ENCODE measurements at regions not wholly inside any gene's neighbourhood (a gene's known extent, or its start where the extent isn't known, plus 50 kb on each side); places are given as distances from the start of the nearest gene placed in this dataset.

DNA sequence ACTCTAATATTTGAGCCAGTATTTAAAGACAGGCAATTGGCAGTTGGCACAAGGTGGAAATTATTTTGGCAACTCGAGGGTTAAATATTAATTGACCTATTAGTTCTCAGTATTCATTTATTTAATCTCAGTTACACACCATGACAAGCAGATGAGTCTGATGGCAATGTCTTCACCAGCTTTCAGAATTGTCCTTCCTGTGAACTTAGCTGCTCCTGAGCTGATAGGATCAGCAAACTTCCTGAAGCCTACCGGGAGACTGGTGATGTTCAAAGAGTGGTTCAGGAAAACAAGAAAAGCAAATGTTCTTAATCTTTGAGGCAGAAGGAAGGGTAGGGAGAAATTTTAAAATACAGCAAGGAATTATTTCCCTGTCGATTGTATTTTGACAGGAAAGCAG, 522.2 kb downstream of the SOX2 start:
- no peak for DNase-seq

DNA sequence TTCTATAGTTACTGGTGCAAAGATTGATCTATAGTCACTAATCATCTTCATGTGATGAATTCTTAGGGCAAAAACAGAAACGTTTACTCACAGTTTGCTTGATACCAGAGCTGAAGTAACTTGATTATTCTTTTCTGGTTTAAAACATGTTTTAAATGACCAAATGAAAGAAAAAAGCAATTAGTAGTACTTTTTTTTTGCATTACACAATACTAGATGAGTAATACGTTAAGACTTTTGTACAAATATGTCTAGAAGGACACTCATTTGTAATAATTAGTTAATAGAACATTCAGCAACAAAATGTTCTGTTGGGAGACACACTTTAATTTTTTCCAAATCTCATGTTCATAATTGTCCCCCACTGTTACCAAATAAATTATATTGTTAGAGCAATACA, 523.2 kb downstream of the SOX2 start:
- no peak for DNase-seq

- DNase-seq, result no peak
Observed at GRCh38 chr3:182235504-182235903, 523.8 kb downstream of the SOX2 start.

GRCh38 chr3:182238126-182238525, 526.4 kb downstream of the SOX2 start:
- DNase-seq, result no peak

GRCh38 chr3:182239316-182239715, 527.6 kb downstream of the SOX2 start:
- no peak for DNase-seq

- no peak for DNase-seq
Observed at GRCh38 chr3:182240474-182240873, 528.7 kb downstream of the SOX2 start.

GRCh38 chr3:182241196-182241765, 529.6 kb downstream of the SOX2 start:
- DNase-seq, result no peak

- no peak for DNase-seq
Observed at GRCh38 chr3:182241766-182242488, 530.2 kb downstream of the SOX2 start.

DNA sequence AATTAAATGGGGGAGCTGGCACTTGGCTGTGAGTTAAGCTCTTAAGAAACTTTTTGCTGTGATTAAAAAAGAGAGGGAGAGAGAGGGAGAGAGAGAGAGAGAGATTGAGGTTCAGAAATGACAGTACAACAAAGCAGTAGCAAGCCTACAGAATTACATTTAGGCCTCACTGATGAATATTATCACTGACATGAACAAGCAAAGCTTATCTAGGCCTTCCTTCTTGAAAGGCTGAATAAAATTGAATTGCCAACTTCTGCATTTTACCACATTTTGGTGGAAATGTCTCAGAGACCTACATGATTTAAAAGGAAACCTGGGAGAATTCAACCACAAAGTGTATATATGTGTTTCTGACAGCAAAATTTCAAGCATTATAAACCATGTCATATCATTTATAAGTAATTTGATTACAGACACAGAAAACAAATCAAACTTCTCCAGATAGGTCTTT, 530.8 kb downstream of the SOX2 start:
- DNase-seq, result no peak

- no peak for DNase-seq
Observed at GRCh38 chr3:182243625-182244024, 531.9 kb downstream of the SOX2 start.

- DNase-seq, result no peak
Observed at GRCh38 chr3:182244222-182244971, 532.7 kb downstream of the SOX2 start.

GRCh38 chr3:182245059-182245458, 533.3 kb downstream of the SOX2 start:
- DNase-seq, result no peak

DNA sequence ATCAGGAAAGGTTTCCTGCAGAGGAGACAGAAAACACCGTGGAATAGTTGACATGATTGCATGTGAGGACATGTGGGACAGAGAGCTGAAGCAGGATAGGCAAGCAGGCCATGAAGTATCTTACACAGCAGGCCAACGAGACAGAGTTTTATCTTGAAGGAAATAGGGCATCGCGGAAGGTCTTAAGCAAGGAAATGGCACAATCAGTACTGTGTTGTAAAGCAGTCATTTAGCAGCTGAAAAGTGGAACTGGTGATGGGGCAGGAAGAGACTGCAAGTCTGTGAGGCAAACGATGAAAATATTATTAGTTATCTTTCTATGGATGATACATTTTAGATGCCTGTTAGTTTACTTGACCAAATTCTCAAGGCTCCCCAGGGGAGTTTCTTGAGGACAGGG, 535.1 kb downstream of the SOX2 start:
- no peak for DNase-seq

GRCh38 chr3:182248349-182248880, 536.7 kb downstream of the SOX2 start:
- no peak for DNase-seq

GRCh38 chr3:182252802-182253201, 540.5 kb upstream of the ATP11B start:
- DNase-seq, result no peak

GRCh38 chr3:182255158-182255557, 538.1 kb upstream of the ATP11B start:
- no peak for DNase-seq

- DNase-seq, result no peak
Observed at GRCh38 chr3:182257361-182257760, 535.9 kb upstream of the ATP11B start.

- no peak for DNase-seq
Observed at GRCh38 chr3:182258538-182259177, 534.6 kb upstream of the ATP11B start.

DNA sequence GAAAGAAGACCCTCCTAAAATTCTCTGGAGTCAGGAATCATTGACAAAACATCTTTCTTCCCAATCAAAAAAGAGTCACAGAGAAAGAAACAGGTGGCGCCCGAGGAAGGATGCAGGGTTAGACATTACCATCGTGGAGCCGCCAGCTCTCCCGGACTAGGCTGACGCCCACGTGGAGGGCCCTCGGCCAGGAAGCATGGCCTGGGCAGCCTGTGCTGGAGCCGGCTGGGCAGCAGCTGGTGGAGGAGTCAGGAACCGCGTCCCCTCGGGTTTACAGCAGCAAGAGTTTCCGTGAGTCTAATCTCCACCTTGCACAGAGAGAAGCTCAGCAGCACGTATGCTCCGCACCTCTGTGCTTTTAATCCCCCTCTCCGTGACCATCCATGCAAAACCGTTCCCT, 533.7 kb upstream of the ATP11B start:
- DNase-seq, result no peak

- no peak for DNase-seq
Observed at GRCh38 chr3:182261041-182261440, 532.3 kb upstream of the ATP11B start.

DNA sequence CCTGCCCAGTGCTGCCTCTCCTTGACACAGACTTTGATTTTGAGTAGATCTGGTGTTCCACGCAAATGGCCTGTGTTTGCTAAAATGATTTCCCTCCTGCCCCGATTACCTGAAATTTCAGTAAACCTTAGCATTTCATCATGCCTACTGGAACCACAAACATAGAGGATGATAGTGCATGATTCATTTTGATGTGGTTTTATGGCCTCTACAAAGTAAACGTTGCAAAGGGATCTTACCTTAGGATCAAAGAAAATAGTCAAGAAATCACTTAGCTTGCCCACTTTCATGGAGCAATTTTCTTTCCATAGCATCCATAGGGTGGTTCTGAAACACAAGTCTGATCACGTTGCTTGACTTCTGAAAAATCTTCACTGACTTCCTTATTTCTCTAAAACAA, 524.6 kb upstream of the ATP11B start:
- DNase-seq, result no peak

GRCh38 chr3:182276512-182276911, 516.8 kb upstream of the ATP11B start:
- DNase-seq, result no peak

DNA sequence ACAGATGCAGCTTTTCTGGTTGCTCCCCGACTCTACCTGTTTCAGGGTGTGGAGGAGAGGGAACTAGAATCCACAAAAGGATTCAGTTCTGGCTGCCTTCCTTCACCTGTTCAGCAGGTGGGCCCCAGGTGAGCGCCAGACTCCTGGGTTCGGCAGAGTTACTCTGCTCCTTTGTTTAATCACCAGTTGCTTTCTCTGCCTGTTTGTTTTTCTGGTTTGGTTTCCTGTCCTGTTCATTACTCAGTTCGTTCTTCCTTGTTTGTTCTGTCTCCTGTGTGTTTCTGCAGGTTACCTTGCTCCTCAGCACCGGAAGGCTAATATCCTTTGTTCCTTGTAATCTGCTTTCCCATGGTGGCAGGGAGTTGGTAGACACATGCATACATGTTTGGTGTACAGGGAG, 508.5 kb upstream of the ATP11B start:
- DNase-seq, result no peak

Measured in CD4-positive, alpha-beta T cell treated with Interleukin-12 subunit alpha and Interleukin-12 subunit beta, for 1 hour (primary cell).